H1 (cell line): ENCODE measurements at regions not wholly inside any gene's neighbourhood (a gene's known extent, or its start where the extent isn't known, plus 50 kb on each side); places are given as distances from the start of the nearest gene placed in this dataset.

Source experiments
- CTCF ChIA-PET: fragments of 300-600 bp; sonication (Branson Sonifier 250); formaldehyde crosslinking; loops from one replicate; lab custom pipeline; 2021; ENCODE audit not compliant: partially characterized antibody; lab: Charles Lee
- POLR2A ChIA-PET: fragments of 300-600 bp; sonication (Branson Sonifier 250); formaldehyde crosslinking; loops from one replicate; lab custom pipeline; 2021; ENCODE audit warnings: inconsistent platforms; ENCODE audit not compliant: partially characterized antibody; lab: Charles Lee
- DNase-seq, 2 experiments: peaks; one replicate each; pipeline versions ENCODE4 v3.0.0 to v3.0.0-alpha.2; 2010 to 2022; ENCODE audit warnings: low spot score in 2 of 2, low read depth in 1 of 2, mixed read lengths in 1 of 2
- FAIRE-seq: peaks from 2 replicates; lab custom pipeline; 2011; peaks lifted over from hg19 to GRCh38; lab: Jason Lieb, UNC
- H2AFZ ChIP-seq: 2 replicates; pipeline ENCODE4 v1.8.1; 2012; ENCODE audit warnings: low read length, inconsistent platforms
- H2AK5ac ChIP-seq: 2 replicates; pipeline ENCODE4 v1.6.1; 2013; ENCODE audit warnings: low read depth, low read length
- H2BK120ac ChIP-seq: replicated peaks from 2 replicates; pipeline ENCODE3; 2013; ENCODE audit warnings: low read depth, low read length, inconsistent platforms
- H2BK12ac ChIP-seq: 2 replicates; pipeline ENCODE4 v1.6.1; 2013; ENCODE audit warnings: low read depth, low read length
- H2BK15ac ChIP-seq: 2 replicates; pipeline ENCODE4 v1.6.1; 2013; ENCODE audit warnings: low read length
- H2BK20ac ChIP-seq: 2 replicates; pipeline ENCODE4 v1.6.1; 2013; ENCODE audit warnings: low read length
- H2BK5ac ChIP-seq: 2 replicates; pipeline ENCODE4 v1.6.1; 2013; ENCODE audit warnings: low read depth, low read length
- H3K14ac ChIP-seq: 2 replicates; pipeline ENCODE4 v1.6.1; 2013; ENCODE audit warnings: inconsistent platforms; ENCODE audit not compliant: insufficient read length
- H3K18ac ChIP-seq: 2 replicates; pipeline ENCODE4 v1.6.1; 2013; ENCODE audit warnings: low read length; ENCODE audit errors: extremely low read depth
- H3K23ac ChIP-seq: 2 replicates; pipeline ENCODE4 v1.6.1; 2013; ENCODE audit warnings: inconsistent platforms; ENCODE audit not compliant: insufficient read length
- H3K23me2 ChIP-seq: 2 replicates; pipeline ENCODE4 v1.6.1; 2013; ENCODE audit warnings: low read depth, low read length
- H3K27ac ChIP-seq: 2 replicates; pipeline ENCODE4 v1.6.1; 2011; ENCODE audit warnings: low read depth, low read length, inconsistent platforms
- H3K27me3 ChIP-seq, 4 experiments: replicated peaks in 1 of 4; 1 replicate in 1 of 4; 2 replicates in 3 of 4; pipeline versions ENCODE4 v1.6.1 to v1.8.1; 2011 to 2013; ENCODE audit warnings: low read length in 3 of 4, mild to moderate bottlenecking in 3 of 4, inconsistent platforms in 2 of 4, mixed read lengths in 2 of 4, moderate library complexity in 1 of 4; ENCODE audit not compliant: control insufficient read depth in 3 of 4, insufficient read depth in 3 of 4; ENCODE audit errors: extremely low read depth in 1 of 4
- H3K36me3 ChIP-seq, 4 experiments: 2 replicates each; pipeline versions ENCODE4 v1.6.1 to v1.8.1; 2011 to 2013; ENCODE audit warnings: mild to moderate bottlenecking in 4 of 4, low read length in 3 of 4, moderate library complexity in 2 of 4, control low read depth in 1 of 4, inconsistent platforms in 1 of 4; ENCODE audit not compliant: insufficient read depth in 4 of 4, control insufficient read depth in 2 of 4
- H3K4ac ChIP-seq: replicated peaks from 2 replicates; pipeline ENCODE3; 2013; ENCODE audit warnings: low read length, low read depth, mixed read lengths, inconsistent platforms; ENCODE audit not compliant: insufficient read length
- H3K4me1 ChIP-seq, 4 experiments: replicated peaks in 1 of 4; 1 replicate in 1 of 4; 2 replicates in 3 of 4; pipeline versions ENCODE4 v1.6.1 to v1.8.1; 2011 to 2013; ENCODE audit warnings: low read length in 3 of 4, inconsistent platforms in 2 of 4, mixed read lengths in 1 of 4; ENCODE audit not compliant: insufficient read depth in 4 of 4, control insufficient read depth in 3 of 4
- H3K4me2 ChIP-seq, 2 experiments: 2 replicates each; pipeline versions ENCODE4 v1.6.1 to v1.8.1; 2011 to 2013; ENCODE audit warnings: low read depth in 2 of 2, low read length in 2 of 2, control low read depth in 1 of 2, inconsistent platforms in 1 of 2, mild to moderate bottlenecking in 1 of 2; ENCODE audit not compliant: insufficient read depth in 1 of 2
- H3K4me3 ChIP-seq, 4 experiments: fragments of 200-600, 300-600 bp in 1 of 4; sonication (generic), shearing (Covaris generic), sonication (Bioruptor Twin) in 1 of 4; 2 replicates each; pipeline versions ENCODE4 v1.5.1 to v1.8.1; 2011 to 2016; ENCODE audit warnings: low read length in 4 of 4, low read depth in 3 of 4, control low read depth in 2 of 4, inconsistent platforms in 2 of 4, mild to moderate bottlenecking in 2 of 4, mixed read lengths in 1 of 4, moderate library complexity in 1 of 4; ENCODE audit not compliant: insufficient read depth in 2 of 4; ENCODE audit errors: extremely low read depth in 1 of 4
- H3K56ac ChIP-seq: replicated peaks from 2 replicates; pipeline ENCODE3; 2013; ENCODE audit warnings: low read depth, mild to moderate bottlenecking, mixed read lengths, low read length, inconsistent platforms; ENCODE audit not compliant: insufficient read length
- H3K79me1 ChIP-seq: 2 replicates; pipeline ENCODE4 v1.6.1; 2013; ENCODE audit warnings: low read depth, low read length, control low read depth
- H3K79me2 ChIP-seq, 2 experiments: 2 replicates each; pipeline versions ENCODE4 v1.6.1 to v1.8.1; 2012 to 2013; ENCODE audit warnings: low read length in 2 of 2, mild to moderate bottlenecking in 2 of 2, inconsistent platforms in 1 of 2; ENCODE audit not compliant: insufficient read depth in 2 of 2, control insufficient read depth in 1 of 2
- H3K9ac ChIP-seq, 4 experiments: replicated peaks in 1 of 4; 1 replicate in 1 of 4; 2 replicates in 3 of 4; pipeline versions ENCODE4 v1.6.1 to v1.8.1; 2011 to 2013; ENCODE audit warnings: low read depth in 3 of 4, low read length in 3 of 4, control low read depth in 2 of 4, mild to moderate bottlenecking in 2 of 4, moderate library complexity in 2 of 4, inconsistent platforms in 1 of 4; ENCODE audit errors: extremely low read depth in 1 of 4
- H3K9me3 ChIP-seq, 2 experiments: 2 replicates each; pipeline versions ENCODE4 v1.6.1 to v1.8.1; 2012 to 2013; ENCODE audit warnings: mild to moderate bottlenecking in 2 of 2, moderate library complexity in 2 of 2, control low read depth in 1 of 2, inconsistent platforms in 1 of 2, low read depth in 1 of 2, low read length in 1 of 2, mixed read lengths in 1 of 2; ENCODE audit not compliant: insufficient read depth in 2 of 2
- H4K20me1 ChIP-seq, 2 experiments: replicated peaks in 1 of 2; 2 replicates each; pipeline versions ENCODE3 to v1.8.1; 2011 to 2013; ENCODE audit warnings: inconsistent platforms in 2 of 2, low read length in 2 of 2, mild to moderate bottlenecking in 1 of 2; ENCODE audit not compliant: insufficient read depth in 2 of 2, control insufficient read depth in 1 of 2
- H4K5ac ChIP-seq: 2 replicates; pipeline ENCODE4 v1.6.1; 2013; ENCODE audit warnings: low read length, low read depth, mixed read lengths, inconsistent platforms; ENCODE audit not compliant: insufficient read length
- H4K8ac ChIP-seq: 2 replicates; pipeline ENCODE4 v1.8.0; 2013; ENCODE audit warnings: mild to moderate bottlenecking, moderate library complexity, low read length, inconsistent platforms; ENCODE audit not compliant: insufficient read depth; ENCODE audit errors: extremely low read depth
- H4K91ac ChIP-seq: replicated peaks from 2 replicates; pipeline ENCODE3; 2013; ENCODE audit warnings: low read length, mixed read lengths, inconsistent platforms; ENCODE audit not compliant: insufficient read length
- JUN ChIP-seq: IDR thresholded peaks from 2 replicates; pipeline ENCODE4 v1.6.1; 2011; ENCODE audit warnings: low read depth, mild to moderate bottlenecking, improper control_type of control experiment, low read length
- KDM1A ChIP-seq: fragments of 200-600, 300-600 bp; sonication (generic); IDR thresholded peaks from 2 replicates; pipeline ENCODE4 v1.7.1; 2016; ENCODE audit warnings: mild to moderate bottlenecking, low read length, borderline replicate concordance
- YY1 ChIP-seq: IDR thresholded peaks from 2 replicates; pipeline ENCODE4 v1.6.1; 2011; ENCODE audit warnings: low read depth, mild to moderate bottlenecking, low read length
- WGBS, 2 experiments: shearing (Covaris generic) in 1 of 2; methylation state at CpG; one replicate each; pipeline versions ENCODE4 v1.1.6 to v1.1.7; 2013 to 2015; ENCODE audit warnings: low lambda C conversion rate in 2 of 2, mixed read lengths in 2 of 2, inconsistent platforms in 1 of 2, low coverage in 1 of 2, missing lambda C conversion rate in 1 of 2; ENCODE audit not compliant: insufficient replicate concordance in 2 of 2, insufficient coverage in 1 of 2, insufficient read length in 1 of 2; ENCODE audit errors: extremely low coverage in 1 of 2, missing lambda C conversion rate in 1 of 2; 5-methylcytosine and 5-hydroxymethylcytosine counted together

GRCh38 chr12:46918631-46919030, 92.8 kb upstream of the SLC38A4 start:
- H2BK120ac ChIP-seq, result no peak overlapping the region
- no peaks in the 10 kb centered on the region for H3K36me3 ChIP-seq
- H4K5ac ChIP-seq, result no peak overlapping the region
- H3K4ac ChIP-seq, result no peak overlapping the region
- no peak overlapping the region for H3K18ac ChIP-seq
- H3K56ac ChIP-seq, result no peak overlapping the region
- no peaks in the 10 kb centered on the region for H3K23me2 ChIP-seq
- H2AFZ ChIP-seq, result no peak overlapping the region
- no peak overlapping the region for H3K4me2 ChIP-seq
- TF ChIP-seq JUN (no peak), KDM1A (no peak), YY1 (no peak)
- TF ChIP-seq, all 59 proteins: peak for 0
- H3K9ac ChIP-seq, result no peak overlapping the region
- no peaks in the 10 kb centered on the region for H3K79me1 ChIP-seq
- no peaks in the 10 kb centered on the region for H4K20me1 ChIP-seq
- no peaks in the 10 kb centered on the region for H3K27me3 ChIP-seq
- POLR2A ChIA-PET, result no interaction called here
- no peak overlapping the region for H3K4me3 ChIP-seq
- no peak overlapping the region for H2AK5ac ChIP-seq
- no peaks in the 10 kb centered on the region for H3K9me3 ChIP-seq
- no peak for FAIRE-seq
- no peak for DNase-seq
- H2BK5ac ChIP-seq, result no peak overlapping the region
- H4K8ac ChIP-seq, result no peak overlapping the region
- H3K27ac ChIP-seq, result no peak overlapping the region
- H3K4me1 ChIP-seq, result no peaks in the 10 kb centered on the region
- no peak overlapping the region for H3K23ac ChIP-seq
- H4K91ac ChIP-seq, result no peak overlapping the region
- CTCF ChIA-PET, result no interaction called here
- H3K14ac ChIP-seq, result no peak overlapping the region
- no peak overlapping the region for H2BK12ac ChIP-seq
- no peak overlapping the region for H2BK20ac ChIP-seq
- H2BK15ac ChIP-seq, result no peak overlapping the region
- WGBS, 2 experiments, result 78% methylated on average over 9 of the region's 9 CpGs; no CpG with 5 or more reads in 1 of the 2 experiments
- H3K79me2 ChIP-seq, result no peaks in the 10 kb centered on the region
